Gastroesophageal sphincter (tissue), 3 donors: ENCODE measurements at regions not wholly inside any gene's neighbourhood (a gene's known extent, or its start where the extent isn't known, plus 50 kb on each side); places are given as distances from the start of the nearest gene placed in this dataset.

Source experiments
- CTCF ChIP-seq, 4 experiments: fragments of 200-600 bp in 2 of 4; fragments of 450-650 bp in 2 of 4; sonication (generic) in 1 of 4; IDR thresholded peaks; one replicate each; pipeline ENCODE4 v1.5.1; 2017 to 2019; ENCODE audit warnings: antibody characterized with exemption in 4 of 4, mild to moderate bottlenecking in 2 of 4, moderate library complexity in 2 of 4
- EP300 ChIP-seq: sonication (generic); formaldehyde crosslinking; IDR thresholded peaks from one replicate; pipeline ENCODE4 v1.6.1; 2017; ENCODE audit warnings: antibody characterized with exemption, mild to moderate bottlenecking
- POLR2A ChIP-seq, 2 donors: fragments of 450-650 bp; IDR thresholded peaks; one replicate each; pipeline ENCODE4 v1.6.1; 2017; ENCODE audit warnings: antibody characterized with exemption in 2 of 2, mild to moderate bottlenecking in 2 of 2, moderate library complexity in 1 of 2
- POLR2AphosphoS5 ChIP-seq: sonication (generic); formaldehyde crosslinking; IDR thresholded peaks from one replicate; pipeline ENCODE4 v1.6.1; 2017; ENCODE audit warnings: antibody characterized with exemption

GRCh38 chr2:236769981-236770671 lies 200.5 kb downstream of the ACKR3 start:
- no peak for TF ChIP-seq EP300
- TF ChIP-seq CTCF (IDR thresholded peaks at IDR 0.05), result no peak
- no peak for TF ChIP-seq POLR2A (IDR thresholded peaks at IDR 0.05)
- no peak for TF ChIP-seq POLR2AphosphoS5
